ENCODE measurements at regions not wholly inside any gene's neighbourhood (a gene's known extent, or its start where the extent isn't known, plus 50 kb on each side); places are given as distances from the start of the nearest gene placed in this dataset.

GRCh38 chr14:53306267-53306721 is 153.2 kb upstream of the DDHD1 start (continued):
- TF ChIP-seq REST (IDR thresholded peaks at IDR 0.05) (no peak), CTCF (IDR thresholded peaks at IDR 0.05) (peak; percentile 87), FOSB (CRISPR knock-in tag; IDR thresholded peaks at IDR 0.05) (no peak), ZNF302 (CRISPR knock-in tag; IDR thresholded peaks at IDR 0.05) (no peak), SMC3 (IDR thresholded peaks at IDR 0.05) (peak; percentile 80), JUNB (IDR thresholded peaks at IDR 0.05) (no peak), EHF (CRISPR knock-in tag; IDR thresholded peaks at IDR 0.05) (no peak), RAD21 (conservative IDR thresholded peaks at IDR 0.05 in 1 of 2, IDR thresholded peaks at IDR 0.05 in 1 of 2) (peak; percentile 89 to 92), EP300 (IDR thresholded peaks at IDR 0.05) (no peak), HMGXB4 (CRISPR knock-in tag; IDR thresholded peaks at IDR 0.05; ENCODE audit: borderline replicate concordance) (no peak)

GRCh38 chr14:53304726-53305381 is 151.7 kb upstream of the DDHD1 start:
- TF ChIP-seq RNF2 (IDR thresholded peaks at IDR 0.05; ENCODE audit: borderline replicate concordance, low read depth) (no peak), SMC3 (IDR thresholded peaks at IDR 0.05) (no peak), EHMT2 (IDR thresholded peaks at IDR 0.05; ENCODE audit: low read depth) (no peak), MAX (IDR thresholded peaks at IDR 0.05) (no peak), ESRRA (IDR thresholded peaks at IDR 0.05; ENCODE audit: borderline replicate concordance, low read length) (no peak), RARB (CRISPR knock-in tag; IDR thresholded peaks at IDR 0.05) (no peak), CTCF (IDR thresholded peaks at IDR 0.05) (no peak), PBX3 (IDR thresholded peaks at IDR 0.05) (no peak), ATOH8 (CRISPR knock-in tag; IDR thresholded peaks at IDR 0.05; ENCODE audit: low read depth) (no peak), KDM5A (IDR thresholded peaks at IDR 0.05) (no peak), JUN (IDR thresholded peaks at IDR 0.05) (no peak), BCL3 (IDR thresholded peaks at IDR 0.05) (no peak), NR3C1 (IDR thresholded peaks at IDR 0.05) (no peak)
- POLR2A ChIA-PET, result no interaction called here
- FAIRE-seq, result no peak

More at GRCh38 chr14:53304726-53305381, 151.7 kb upstream of the DDHD1 start:
- ATAC-seq, result no peak
- Histone ChIP-seq H3K4me2 (no peak overlapping the region), H3K4me3 (no peak overlapping the region), H3K4me1 (no peaks in the 10 kb centered on the region), H3K9me3 (no peaks in the 10 kb centered on the region), H3K27ac (no peak overlapping the region)
- CTCF ChIA-PET, result interaction anchor here (0.6 to 5.3 kb wide), 9 partner anchors 10 to 1043 kb away, joined by 3 to 77 read pairs (median 3); no protein-coding TSS in a partner anchor
- 87% methylated on average over 3 of the region's 3 CpGs for WGBS (ENCODE audit: missing lambda C conversion rate)
- no peak for DNase-seq (ENCODE audit: low read depth in 1 of 2, low spot score in 1 of 2)

All from A549 (cell line).